ENCODE measurements at regions not wholly inside any gene's neighbourhood (a gene's known extent, or its start where the extent isn't known, plus 50 kb on each side); places are given as distances from the start of the nearest gene placed in this dataset.

GRCh38 chr10:129093641-129094040, 373.4 kb upstream of the MGMT start:
- TF ChIP-seq POLR2A (IDR thresholded peaks at IDR 0.05) (no peak), CTCF (IDR thresholded peaks at IDR 0.05) (no peak)

Measured in uterus (tissue), 2 donors.